ENCODE measurements at regions not wholly inside any gene's neighbourhood (a gene's known extent, or its start where the extent isn't known, plus 50 kb on each side); places are given as distances from the start of the nearest gene placed in this dataset.

DNA sequence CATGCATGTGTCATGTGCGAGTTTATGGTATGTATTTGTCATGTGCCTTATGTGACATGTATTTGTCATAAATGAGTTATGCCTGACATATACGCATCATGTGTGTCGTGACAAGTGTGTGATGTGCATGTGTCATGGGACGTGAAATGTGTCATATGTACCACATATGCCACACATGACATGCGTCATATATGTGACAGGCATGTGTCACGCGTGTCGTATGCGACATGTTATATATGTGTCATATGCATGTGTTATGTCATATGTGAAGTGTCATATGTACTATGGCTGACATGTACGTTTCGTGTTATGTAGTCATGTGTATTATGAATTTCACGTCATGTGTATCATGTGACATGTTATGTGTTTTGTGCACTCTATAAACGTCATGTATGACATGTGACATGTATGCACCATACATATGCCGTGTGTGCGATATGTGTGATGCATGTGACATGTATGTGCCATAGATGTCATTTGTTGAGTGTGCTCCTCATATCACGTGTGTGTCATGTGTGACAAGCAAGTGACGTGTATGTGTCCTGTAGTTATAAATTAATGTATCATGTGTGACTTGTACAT, 2152.3 kb upstream of the PIK3C3 start:
- Histone ChIP-seq H3K27me3 (ENCODE audit: insufficient read depth, low read depth) (no peaks in the 10 kb centered on the region), H3K4me3 (IDR thresholded peaks at IDR 0.05; ENCODE audit: insufficient read depth, low read depth, low read length) (no peak overlapping the region), H3K36me3 (ENCODE audit: insufficient read depth) (no peaks in the 10 kb centered on the region), H3K4me2 (no peak overlapping the region), H3K27ac (no peak overlapping the region), H3K79me2 (ENCODE audit: insufficient read depth, low read depth) (no peaks in the 10 kb centered on the region), H3K9ac (no peak overlapping the region), H3K4me1 (ENCODE audit: low read depth, poor library complexity, severe bottlenecking) (no peaks in the 10 kb centered on the region), H4K20me1 (ENCODE audit: insufficient read depth) (no peaks in the 10 kb centered on the region), H2AFZ (ENCODE audit: low read depth) (no peak overlapping the region)
- TF ChIP-seq, protein P1, sequence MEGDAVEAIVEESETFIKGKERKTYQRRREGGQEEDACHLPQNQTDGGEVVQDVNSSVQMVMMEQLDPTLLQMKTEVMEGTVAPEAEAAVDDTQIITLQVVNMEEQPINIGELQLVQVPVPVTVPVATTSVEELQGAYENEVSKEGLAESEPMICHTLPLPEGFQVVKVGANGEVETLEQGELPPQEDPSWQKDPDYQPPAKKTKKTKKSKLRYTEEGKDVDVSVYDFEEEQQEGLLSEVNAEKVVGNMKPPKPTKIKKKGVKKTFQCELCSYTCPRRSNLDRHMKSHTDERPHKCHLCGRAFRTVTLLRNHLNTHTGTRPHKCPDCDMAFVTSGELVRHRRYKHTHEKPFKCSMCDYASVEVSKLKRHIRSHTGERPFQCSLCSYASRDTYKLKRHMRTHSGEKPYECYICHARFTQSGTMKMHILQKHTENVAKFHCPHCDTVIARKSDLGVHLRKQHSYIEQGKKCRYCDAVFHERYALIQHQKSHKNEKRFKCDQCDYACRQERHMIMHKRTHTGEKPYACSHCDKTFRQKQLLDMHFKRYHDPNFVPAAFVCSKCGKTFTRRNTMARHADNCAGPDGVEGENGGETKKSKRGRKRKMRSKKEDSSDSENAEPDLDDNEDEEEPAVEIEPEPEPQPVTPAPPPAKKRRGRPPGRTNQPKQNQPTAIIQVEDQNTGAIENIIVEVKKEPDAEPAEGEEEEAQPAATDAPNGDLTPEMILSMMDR (conservative IDR thresholded peaks at IDR 0.05; ENCODE audit: low read depth, low read length): no peak

- H4K20me1 ChIP-seq (ENCODE audit: insufficient read depth): no peaks in the 10 kb centered on the region
- H3K79me2 ChIP-seq (ENCODE audit: insufficient read depth, low read depth): no peaks in the 10 kb centered on the region
- TF ChIP-seq, protein P1 (conservative IDR thresholded peaks at IDR 0.05; ENCODE audit: low read depth, low read length): no peak
- H3K36me3 ChIP-seq (ENCODE audit: insufficient read depth): no peaks in the 10 kb centered on the region
- H3K27me3 ChIP-seq (ENCODE audit: insufficient read depth, low read depth): no peaks in the 10 kb centered on the region
- H3K4me3 ChIP-seq (IDR thresholded peaks at IDR 0.05; ENCODE audit: insufficient read depth, low read depth, low read length): no peak overlapping the region
- H3K27ac ChIP-seq: no peak overlapping the region
- H3K4me2 ChIP-seq: no peak overlapping the region
- no peak overlapping the region for H3K9ac ChIP-seq
- no peak overlapping the region for H2AFZ ChIP-seq (ENCODE audit: low read depth)
- no peaks in the 10 kb centered on the region for H3K4me1 ChIP-seq (ENCODE audit: low read depth, poor library complexity, severe bottlenecking)
Measured at GRCh38 chr18:39801848-39802247, 2153.2 kb upstream of the PIK3C3 start.

- TF ChIP-seq, protein P1 (conservative IDR thresholded peaks at IDR 0.05; ENCODE audit: low read depth, low read length): no peak
- Histone ChIP-seq H3K36me3 (ENCODE audit: insufficient read depth) (no peaks in the 10 kb centered on the region), H3K27ac (no peak overlapping the region), H3K4me2 (no peak overlapping the region), H2AFZ (ENCODE audit: low read depth) (no peak overlapping the region), H4K20me1 (ENCODE audit: insufficient read depth) (no peaks in the 10 kb centered on the region), H3K79me2 (ENCODE audit: insufficient read depth, low read depth) (no peaks in the 10 kb centered on the region), H3K9ac (no peak overlapping the region), H3K4me1 (ENCODE audit: low read depth, poor library complexity, severe bottlenecking) (no peaks in the 10 kb centered on the region), H3K27me3 (ENCODE audit: insufficient read depth, low read depth) (no peaks in the 10 kb centered on the region), H3K4me3 (IDR thresholded peaks at IDR 0.05; ENCODE audit: insufficient read depth, low read depth, low read length) (no peak overlapping the region)
Measured at GRCh38 chr18:39801010-39801409, 2154.0 kb upstream of the PIK3C3 start.

DNA sequence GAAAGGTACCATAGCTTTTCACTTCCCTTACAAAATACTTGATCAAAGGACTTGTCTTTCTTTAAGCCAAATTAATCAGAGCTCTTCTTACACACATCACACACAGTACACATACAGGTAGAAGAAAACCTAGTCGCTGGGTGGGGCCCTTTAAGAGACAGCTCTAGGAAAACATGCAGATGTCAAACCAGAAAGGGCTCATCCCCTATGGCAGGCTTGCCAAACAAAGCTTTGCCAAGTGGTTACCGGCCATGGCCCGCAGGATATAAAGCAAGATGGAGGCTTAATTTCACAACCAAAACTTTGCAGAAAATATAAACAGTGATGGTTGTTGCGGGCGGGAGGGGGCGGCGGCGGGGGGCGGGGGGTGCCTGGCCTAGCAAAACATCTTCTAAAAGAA, 2156.0 kb upstream of the PIK3C3 start:
- no peaks in the 10 kb centered on the region for H4K20me1 ChIP-seq (ENCODE audit: insufficient read depth)
- H3K4me1 ChIP-seq (ENCODE audit: low read depth, poor library complexity, severe bottlenecking): no peaks in the 10 kb centered on the region
- no peak overlapping the region for H2AFZ ChIP-seq (ENCODE audit: low read depth)
- H3K9ac ChIP-seq: no peak overlapping the region
- no peaks in the 10 kb centered on the region for H3K79me2 ChIP-seq (ENCODE audit: insufficient read depth, low read depth)
- no peaks in the 10 kb centered on the region for H3K27me3 ChIP-seq (ENCODE audit: insufficient read depth, low read depth)
- H3K4me2 ChIP-seq: no peak overlapping the region
- H3K36me3 ChIP-seq (ENCODE audit: insufficient read depth): no peaks in the 10 kb centered on the region
- TF ChIP-seq, protein P1 (conservative IDR thresholded peaks at IDR 0.05; ENCODE audit: low read depth, low read length): no peak
- H3K27ac ChIP-seq: no peak overlapping the region
- no peak overlapping the region for H3K4me3 ChIP-seq (IDR thresholded peaks at IDR 0.05; ENCODE audit: insufficient read depth, low read depth, low read length)
